ENCODE measurements at regions not wholly inside any gene's neighbourhood (a gene's known extent, or its start where the extent isn't known, plus 50 kb on each side); places are given as distances from the start of the nearest gene placed in this dataset.

- TF ChIP-seq CTCF (IDR thresholded peaks at IDR 0.05) (no peak), EZH2 (IDR thresholded peaks at IDR 0.05) (no peak)
Measured at GRCh38 chr5:121688781-121689180, 162.9 kb upstream of the FTMT start.

All from neural progenitor cell (in vitro differentiated cells).